CD14-positive monocyte (primary cell): ENCODE measurements at regions not wholly inside any gene's neighbourhood (a gene's known extent, or its start where the extent isn't known, plus 50 kb on each side); places are given as distances from the start of the nearest gene placed in this dataset.

Experiments used
- DNase-seq, 3 donors: peaks; one replicate each; pipeline ENCODE4 v3.0.0-alpha.2; 2011 to 2022
- H2AFZ ChIP-seq: 2 replicates; pipeline ENCODE4 v1.6.0; 2012; ENCODE audit warnings: mild to moderate bottlenecking, low read depth, low read length, inconsistent platforms; ENCODE audit not compliant: insufficient read depth, poor library complexity, severe bottlenecking
- H3K27ac ChIP-seq, 2 donors: 1 replicate in 1 of 2; 2 replicates in 1 of 2; pipeline ENCODE4 v1.5.1; 2012 to 2013; ENCODE audit warnings: low read length in 2 of 2, control low read depth in 1 of 2, inconsistent platforms in 1 of 2, low read depth in 1 of 2, mild to moderate bottlenecking in 1 of 2
- H3K27me3 ChIP-seq, 2 donors: one replicate each; pipeline versions ENCODE4 v1.6.0 to v1.6.1; 2011 to 2013; ENCODE audit warnings: low read length in 2 of 2; ENCODE audit not compliant: control insufficient read depth in 2 of 2, insufficient read depth in 2 of 2
- H3K36me3 ChIP-seq, 2 donors: replicated peaks in 1 of 2; 1 replicate in 1 of 2; 2 replicates in 1 of 2; pipeline versions ENCODE4 v1.5.1 to v1.6.1; 2012 to 2013; ENCODE audit warnings: low read length in 2 of 2, control low read depth in 1 of 2, inconsistent platforms in 1 of 2, mild to moderate bottlenecking in 1 of 2; ENCODE audit not compliant: insufficient read depth in 2 of 2, control insufficient read depth in 1 of 2
- H3K4me1 ChIP-seq, 2 donors: 1 replicate in 1 of 2; 2 replicates in 1 of 2; pipeline versions ENCODE4 v1.5.1 to v1.6.1; 2012 to 2013; ENCODE audit warnings: low read length in 2 of 2, control low read depth in 1 of 2, inconsistent platforms in 1 of 2, mild to moderate bottlenecking in 1 of 2, moderate library complexity in 1 of 2; ENCODE audit not compliant: insufficient read depth in 2 of 2, control insufficient read depth in 1 of 2
- H3K4me2 ChIP-seq: replicated peaks from 2 replicates; pipeline ENCODE3; 2012; ENCODE audit warnings: low read length, moderate library complexity, mild to moderate bottlenecking; ENCODE audit not compliant: poor library complexity, severe bottlenecking; ENCODE audit errors: extremely low read depth
- H3K4me3 ChIP-seq, 3 experiments: fragments of 200-600 bp in 1 of 3; sonication (generic) in 1 of 3; replicated peaks in 1 of 3; 1 replicate in 2 of 3; 2 replicates in 1 of 3; pipeline ENCODE4 v1.5.1; 2011 to 2013; ENCODE audit warnings: low read length in 3 of 3, mild to moderate bottlenecking in 3 of 3, control low read depth in 2 of 3, low read depth in 2 of 3, inconsistent platforms in 1 of 3, moderate library complexity in 1 of 3
- H3K79me2 ChIP-seq: 2 replicates; pipeline ENCODE4 v1.6.0; 2012; ENCODE audit warnings: mild to moderate bottlenecking, control low read depth, inconsistent platforms, low read length, moderate library complexity; ENCODE audit not compliant: insufficient read depth
- H3K9ac ChIP-seq: 2 replicates; pipeline ENCODE4 v1.6.0; 2017; ENCODE audit warnings: low read length, mild to moderate bottlenecking; ENCODE audit not compliant: insufficient read depth, poor library complexity, severe bottlenecking
- H3K9me3 ChIP-seq, 2 donors: replicated peaks in 1 of 2; 1 replicate in 1 of 2; 2 replicates in 1 of 2; pipeline versions ENCODE4 v1.5.1 to v1.6.1; 2012 to 2013; ENCODE audit warnings: low read length in 2 of 2, control low read depth in 1 of 2; ENCODE audit not compliant: control insufficient read depth in 1 of 2, insufficient read depth in 1 of 2
- H4K20me1 ChIP-seq: 2 replicates; pipeline ENCODE4 v1.6.0; 2012; ENCODE audit warnings: mild to moderate bottlenecking, low read length, control low read depth, moderate library complexity; ENCODE audit not compliant: insufficient read depth
- H3K27ac Mint-ChIP-seq, 7 donors: one replicate each; pipeline ENCODE4 v1.8.0; 2020; ENCODE audit warnings: mild to moderate bottlenecking in 7 of 7, mixed read lengths in 7 of 7, moderate library complexity in 6 of 7, inconsistent platforms in 2 of 7
- H3K27me3 Mint-ChIP-seq, 3 donors: one replicate each; pipeline ENCODE4 v1.8.0; 2021 to 2022; ENCODE audit warnings: low read depth in 3 of 3, mild to moderate bottlenecking in 3 of 3, mixed read lengths in 3 of 3, moderate library complexity in 3 of 3, inconsistent platforms in 1 of 3
- H3K36me3 Mint-ChIP-seq, 2 donors: one replicate each; pipeline ENCODE4 v1.8.0; 2020; ENCODE audit warnings: mixed read lengths in 2 of 2, inconsistent platforms in 1 of 2, mild to moderate bottlenecking in 1 of 2
- H3K4me1 Mint-ChIP-seq: one replicate; pipeline ENCODE4 v1.8.0; 2020; ENCODE audit warnings: mild to moderate bottlenecking, mixed read lengths
- H3K4me3 Mint-ChIP-seq, 2 donors: one replicate each; pipeline ENCODE4 v1.8.0; 2020; ENCODE audit warnings: mild to moderate bottlenecking in 2 of 2, mixed read lengths in 2 of 2, moderate library complexity in 1 of 2
- H3K9me3 Mint-ChIP-seq, 7 donors: one replicate each; pipeline ENCODE4 v1.8.0; 2020 to 2022; ENCODE audit warnings: mixed read lengths in 7 of 7, mild to moderate bottlenecking in 6 of 7, moderate library complexity in 6 of 7, inconsistent platforms in 2 of 7
- CTCF ChIP-seq: fragments of 200-600 bp; IDR thresholded peaks from one replicate; pipeline ENCODE4 v1.8.0; 2022; ENCODE audit warnings: antibody characterized with exemption, mild to moderate bottlenecking
- WGBS: methylation state at CpG from one replicate; pipeline ENCODE4 v1.1.5; 2013; ENCODE audit warnings: missing lambda C conversion rate; ENCODE audit not compliant: insufficient coverage; 5-methylcytosine and 5-hydroxymethylcytosine counted together
- intact Hi-C, 2 donors: fragments of 100-400 bp; cut with micrococcal nuclease; formaldehyde crosslinking; loops; one replicate each; pipeline versions ENCODE4 v1.15.0 to v1.15.1; 2023

GRCh38 chrX:77293331-77293995 lies 153.7 kb upstream of the FGF16 start:
- Histone ChIP-seq H3K4me2 (no peak overlapping the region), H3K27me3 (no peaks in the 10 kb centered on the region), H3K9ac (no peak overlapping the region), H3K36me3 (no peaks in the 10 kb centered on the region), H2AFZ (no peak overlapping the region), H3K9me3 (peaks cover 16 to 28% of the 10 kb centered on the region in 2 donors), H3K4me1 (no peaks in the 10 kb centered on the region), H3K4me3 (no peak overlapping the region), H4K20me1 (no peaks in the 10 kb centered on the region), H3K79me2 (no peaks in the 10 kb centered on the region), H3K27ac (no peak overlapping the region)
- H3K4me1 Mint-ChIP-seq = no peaks in the 10 kb centered on the region
- H3K36me3 Mint-ChIP-seq = no peaks in the 10 kb centered on the region
- no CpG with 5 or more reads among the region's 4 CpGs for WGBS
- intact Hi-C loops = no loop called here
- DNase-seq = no peak
- H3K9me3 Mint-ChIP-seq = peaks cover 2 to 25% (median 12%) of the 10 kb centered on the region in 7 donors
- H3K4me3 Mint-ChIP-seq = no peak overlapping the region
- H3K27me3 Mint-ChIP-seq = no peaks in the 10 kb centered on the region
- TF ChIP-seq CTCF = no peak
- no peak overlapping the region for H3K27ac Mint-ChIP-seq

GRCh38 chrX:77298296-77298695 lies 148.9 kb upstream of the FGF16 start:
- Histone ChIP-seq H3K4me1 (no peaks in the 10 kb centered on the region), H3K4me2 (no peak overlapping the region), H2AFZ (no peak overlapping the region), H3K4me3 (no peak overlapping the region), H3K36me3 (no peaks in the 10 kb centered on the region), H4K20me1 (no peaks in the 10 kb centered on the region), H3K9ac (no peak overlapping the region), H3K9me3 (peaks cover 17 to 32% of the 10 kb centered on the region in 2 donors), H3K27me3 (no peaks in the 10 kb centered on the region), H3K27ac (no peak overlapping the region), H3K79me2 (no peaks in the 10 kb centered on the region)
- Mint-ChIP-seq H3K4me1 (no peaks in the 10 kb centered on the region), H3K9me3 (peaks cover 3 to 37% (median 14%) of the 10 kb centered on the region in 7 donors), H3K36me3 (no peaks in the 10 kb centered on the region), H3K27me3 (no peaks in the 10 kb centered on the region), H3K27ac (no peak overlapping the region), H3K4me3 (no peak overlapping the region)
- WGBS = no CpG with 5 or more reads among the region's 5 CpGs
- no peak for TF ChIP-seq CTCF
- DNase-seq = no peak
- intact Hi-C loops = no loop called here
